Esophagus muscularis mucosa (tissue), 4 donors: ENCODE measurements at regions not wholly inside any gene's neighbourhood (a gene's known extent, or its start where the extent isn't known, plus 50 kb on each side); places are given as distances from the start of the nearest gene placed in this dataset.

ENCODE experiments used
- DNase-seq: peaks from one replicate; pipeline ENCODE4 v3.0.0-alpha.2; 2017; ENCODE audit errors: extremely low spot score
- H3K27ac ChIP-seq, 4 donors: fragments of 200-600 bp; sonication (generic); replicated peaks in 1 of 4; 1 replicate in 3 of 4; 2 replicates in 1 of 4; pipeline ENCODE4 v1.5.1; 2016 to 2019; ENCODE audit warnings: mild to moderate bottlenecking in 1 of 4
- H3K27me3 ChIP-seq, 4 donors: fragments of 200-600 bp; sonication (generic); one replicate each; pipeline versions ENCODE4 v1.5.1 to v1.6.0; 2016 to 2019
- H3K36me3 ChIP-seq, 4 donors: fragments of 200-600 bp; sonication (generic); one replicate each; pipeline ENCODE4 v1.5.1; 2016 to 2019
- H3K4me1 ChIP-seq, 4 donors: fragments of 200-600 bp; sonication (generic); one replicate each; pipeline ENCODE4 v1.5.1; 2016 to 2019
- H3K4me3 ChIP-seq, 4 donors: fragments of 200-600 bp; sonication (generic); 1 replicate in 2 of 4; 2 replicates in 2 of 4; pipeline ENCODE4 v1.5.1; 2016 to 2019; ENCODE audit warnings: mild to moderate bottlenecking in 4 of 4, moderate library complexity in 1 of 4
- H3K9me3 ChIP-seq, 4 donors: fragments of 200-600 bp; sonication (generic); 1 replicate in 3 of 4; 2 replicates in 1 of 4; pipeline ENCODE4 v1.5.1; 2016 to 2019
- CTCF ChIP-seq, 3 experiments: fragments of 200-600 bp in 2 of 3; fragments of 450-650 bp in 1 of 3; sonication (generic) in 2 of 3; IDR thresholded peaks; one replicate each; pipeline ENCODE4 v1.5.1; 2017 to 2019; ENCODE audit warnings: antibody characterized with exemption in 3 of 3, mild to moderate bottlenecking in 2 of 3, moderate library complexity in 1 of 3
- EP300 ChIP-seq: sonication (generic); formaldehyde crosslinking; IDR thresholded peaks from one replicate; pipeline ENCODE4 v1.6.1; 2017; ENCODE audit warnings: antibody characterized with exemption
- POLR2A ChIP-seq: fragments of 450-650 bp; IDR thresholded peaks from one replicate; pipeline ENCODE4 v1.6.1; 2017; ENCODE audit warnings: antibody characterized with exemption, moderate library complexity, mild to moderate bottlenecking, low read depth
- POLR2AphosphoS5 ChIP-seq, 2 donors: sonication (generic); formaldehyde crosslinking; IDR thresholded peaks; one replicate each; pipeline ENCODE4 v1.6.1; 2017; ENCODE audit warnings: antibody characterized with exemption in 2 of 2
- WGBS: methylation state at CpG from one replicate; pipeline ENCODE4 v1.1.5; 2018; 5-methylcytosine and 5-hydroxymethylcytosine counted together
- intact Hi-C: fragments of 100-400 bp; cut with DNase I; formaldehyde crosslinking; loops from one replicate; pipeline ENCODE4 v1.15.1; 2023

GRCh38 chrX:23552303-23552702 lies 115.0 kb upstream of the PRDX4 start:
- Histone ChIP-seq H3K4me1 (no peaks in the 10 kb centered on the region), H3K36me3 (no peaks in the 10 kb centered on the region), H3K4me3 (no peak overlapping the region), H3K9me3 (peaks cover 0 to 9% (median 0%) of the 10 kb centered on the region in 4 donors), H3K27ac (no peak overlapping the region), H3K27me3 (no peaks in the 10 kb centered on the region)
- intact Hi-C loops, result loop anchor here (10.0 kb wide), 1 partner anchor 548 kb away; no protein-coding TSS in a partner anchor
- TF ChIP-seq CTCF (IDR thresholded peaks at IDR 0.05) (no peak), EP300 (no peak), POLR2AphosphoS5 (IDR thresholded peaks at IDR 0.05) (no peak), POLR2A (no peak)
- no peak for DNase-seq

GRCh38 chrX:23554304-23554703 lies 113.0 kb upstream of the PRDX4 start:
- no peak overlapping the region for H3K4me3 ChIP-seq
- TF ChIP-seq CTCF (IDR thresholded peaks at IDR 0.05) (peak; percentile 36 to 47 (median 43)), POLR2AphosphoS5 (IDR thresholded peaks at IDR 0.05) (no peak), EP300 (no peak), POLR2A (no peak)
- H3K36me3 ChIP-seq, result no peaks in the 10 kb centered on the region
- WGBS, result 16% methylated on average over 3 of the region's 3 CpGs
- no peaks in the 10 kb centered on the region for H3K4me1 ChIP-seq
- H3K27me3 ChIP-seq, result no peaks in the 10 kb centered on the region
- H3K9me3 ChIP-seq, result peaks cover 0 to 15% (median 1%) of the 10 kb centered on the region in 4 donors
- intact Hi-C loops, result loop anchor here (10.0 kb wide), 1 partner anchor 550 kb away; no protein-coding TSS in a partner anchor
- no peak for DNase-seq
- no peak overlapping the region for H3K27ac ChIP-seq

GRCh38 chrX:23557070-23557469 lies 110.2 kb upstream of the PRDX4 start:
- no peak overlapping the region for H3K27ac ChIP-seq
- no peaks in the 10 kb centered on the region for H3K4me1 ChIP-seq
- no peak overlapping the region for H3K4me3 ChIP-seq
- intact Hi-C loops, result loop anchor here (10.0 kb wide), 1 partner anchor 552 kb away; no protein-coding TSS in a partner anchor
- no peaks in the 10 kb centered on the region for H3K27me3 ChIP-seq
- H3K36me3 ChIP-seq, result no peaks in the 10 kb centered on the region
- no peak for DNase-seq
- H3K9me3 ChIP-seq, result peaks cover 0 to 24% (median 2%) of the 10 kb centered on the region in 4 donors
- WGBS, result 76% methylated on average over 5 of the region's 5 CpGs
- TF ChIP-seq EP300, result no peak
- TF ChIP-seq POLR2AphosphoS5 (IDR thresholded peaks at IDR 0.05), result no peak
- TF ChIP-seq POLR2A, result no peak
- no peak for TF ChIP-seq CTCF (IDR thresholded peaks at IDR 0.05)

GRCh38 chrX:23559975-23560374 lies 107.3 kb upstream of the PRDX4 start:
- intact Hi-C loops, result loop anchor here (10.0 kb wide), 2 partner anchors 555 to 1005 kb away; no protein-coding TSS in a partner anchor
- H3K9me3 ChIP-seq, result peaks cover 0 to 24% (median 2%) of the 10 kb centered on the region in 4 donors
- no peak overlapping the region for H3K4me3 ChIP-seq
- no peak overlapping the region for H3K27ac ChIP-seq
- no peaks in the 10 kb centered on the region for H3K4me1 ChIP-seq
- H3K27me3 ChIP-seq, result no peaks in the 10 kb centered on the region
- DNase-seq, result no peak
- H3K36me3 ChIP-seq, result no peaks in the 10 kb centered on the region
- TF ChIP-seq CTCF (IDR thresholded peaks at IDR 0.05) (no peak), POLR2AphosphoS5 (IDR thresholded peaks at IDR 0.05) (no peak), POLR2A (no peak), EP300 (no peak)
- 70% methylated on average over 1 of the region's 1 CpG for WGBS
